HT1080 (cell line): ENCODE measurements at regions not wholly inside any gene's neighbourhood (a gene's known extent, or its start where the extent isn't known, plus 50 kb on each side); places are given as distances from the start of the nearest gene placed in this dataset.
A peak's percentile ranks its signal among the peaks of the same experiment; 100 is the strongest.

Source experiments
- DNase-seq: peaks from one replicate; pipeline ENCODE4 v3.0.0-alpha.2; 2015; ENCODE audit warnings: low read depth

DNA sequence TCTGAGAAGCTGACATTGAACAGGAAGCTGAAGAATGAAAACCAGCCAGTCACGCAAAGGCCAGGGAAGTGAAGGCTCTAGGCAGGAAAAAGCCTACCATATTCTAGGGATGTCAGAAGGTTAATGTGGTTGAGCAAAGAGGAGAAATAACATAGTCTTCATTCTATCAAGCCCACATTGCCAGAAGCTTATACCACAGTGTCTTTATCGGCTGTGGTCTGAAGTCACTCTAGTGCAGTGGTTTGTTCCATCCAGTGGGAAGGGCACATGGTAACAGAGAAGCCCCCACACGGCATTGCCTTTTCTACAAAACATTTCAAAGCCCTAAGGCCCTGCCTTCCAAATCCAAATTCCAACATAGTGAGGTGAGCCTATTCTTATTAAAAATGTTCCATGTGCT is 311.3 kb downstream of the TNS1 start:
- DNase-seq: no peak

DNA sequence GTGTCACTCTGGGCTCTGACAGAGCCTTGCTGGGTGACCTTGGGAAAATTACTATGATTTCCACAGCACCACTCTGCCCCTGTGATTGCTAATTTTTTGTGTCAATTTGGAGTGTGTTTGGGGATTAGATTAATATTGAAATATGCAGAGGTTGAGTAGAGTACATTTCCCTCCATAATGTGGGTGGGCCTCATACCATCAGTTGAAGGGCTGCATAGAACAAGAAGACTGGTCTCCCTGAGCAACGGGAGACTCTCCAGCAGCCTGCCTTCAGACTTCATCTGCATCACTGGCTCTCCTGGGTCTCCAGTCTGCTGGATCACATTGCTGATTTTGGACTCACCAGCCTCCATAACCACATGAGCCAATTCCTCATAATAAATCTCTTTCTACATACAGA is 313.7 kb downstream of the TNS1 start:
- no peak for DNase-seq

DNA sequence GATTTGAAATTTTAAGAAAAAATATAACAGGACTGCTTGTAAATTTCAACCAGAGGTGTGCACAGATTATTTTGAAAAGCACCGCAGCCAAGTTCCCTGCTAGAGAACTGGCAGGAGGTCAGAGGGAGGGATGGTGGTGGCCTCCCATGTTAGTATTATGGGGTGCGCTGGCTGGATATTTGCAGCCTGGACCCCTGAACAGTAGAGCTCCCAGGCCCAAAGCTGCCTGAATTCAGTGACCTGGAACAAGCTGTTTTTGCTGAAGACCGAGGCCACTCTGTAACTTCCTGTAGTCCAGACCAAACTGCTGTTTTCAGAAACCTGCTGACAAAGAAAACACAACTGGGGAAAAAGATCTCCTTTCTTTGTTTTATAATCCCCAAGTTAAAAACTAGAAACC is 314.3 kb downstream of the TNS1 start:
- DNase-seq: no peak

DNA sequence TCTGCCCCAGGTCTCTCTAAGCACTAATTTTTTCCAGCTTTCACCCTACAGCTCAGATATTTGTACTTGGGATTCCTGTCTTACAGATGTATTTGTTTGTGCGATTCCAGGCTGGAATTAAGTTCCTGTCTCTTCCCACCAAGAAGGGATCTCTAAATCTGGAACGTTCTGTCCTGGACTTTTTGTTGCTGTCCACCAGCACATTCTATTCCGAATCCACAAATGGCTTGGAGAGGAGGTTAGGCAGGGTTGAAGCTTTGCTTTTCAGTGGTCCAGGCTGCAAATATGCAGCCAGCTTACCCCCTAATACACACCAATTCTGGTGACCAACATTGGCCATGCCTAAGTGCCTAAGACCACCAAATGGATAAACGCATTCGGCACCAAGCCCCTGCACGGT is 315.0 kb downstream of the TNS1 start:
- no peak for DNase-seq

DNA sequence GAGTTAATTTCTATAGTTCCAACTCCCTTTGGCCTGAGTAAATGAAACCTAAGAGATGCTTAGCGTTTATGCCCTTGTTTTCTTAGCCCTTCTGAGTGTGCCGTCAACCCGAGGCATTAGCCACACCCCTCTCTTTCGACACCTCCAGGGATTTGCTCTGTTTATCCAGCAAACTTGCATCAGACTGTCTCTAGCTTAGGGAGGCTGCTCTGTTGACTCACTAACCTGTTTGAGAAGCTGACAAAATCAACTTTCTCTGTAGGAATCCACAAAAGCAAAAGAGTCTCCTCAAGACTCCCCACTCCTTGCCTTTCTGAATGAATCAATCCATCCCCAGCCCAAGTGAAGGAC is 317.6 kb downstream of the TNS1 start:
- peak; percentile 66 for DNase-seq

DNA sequence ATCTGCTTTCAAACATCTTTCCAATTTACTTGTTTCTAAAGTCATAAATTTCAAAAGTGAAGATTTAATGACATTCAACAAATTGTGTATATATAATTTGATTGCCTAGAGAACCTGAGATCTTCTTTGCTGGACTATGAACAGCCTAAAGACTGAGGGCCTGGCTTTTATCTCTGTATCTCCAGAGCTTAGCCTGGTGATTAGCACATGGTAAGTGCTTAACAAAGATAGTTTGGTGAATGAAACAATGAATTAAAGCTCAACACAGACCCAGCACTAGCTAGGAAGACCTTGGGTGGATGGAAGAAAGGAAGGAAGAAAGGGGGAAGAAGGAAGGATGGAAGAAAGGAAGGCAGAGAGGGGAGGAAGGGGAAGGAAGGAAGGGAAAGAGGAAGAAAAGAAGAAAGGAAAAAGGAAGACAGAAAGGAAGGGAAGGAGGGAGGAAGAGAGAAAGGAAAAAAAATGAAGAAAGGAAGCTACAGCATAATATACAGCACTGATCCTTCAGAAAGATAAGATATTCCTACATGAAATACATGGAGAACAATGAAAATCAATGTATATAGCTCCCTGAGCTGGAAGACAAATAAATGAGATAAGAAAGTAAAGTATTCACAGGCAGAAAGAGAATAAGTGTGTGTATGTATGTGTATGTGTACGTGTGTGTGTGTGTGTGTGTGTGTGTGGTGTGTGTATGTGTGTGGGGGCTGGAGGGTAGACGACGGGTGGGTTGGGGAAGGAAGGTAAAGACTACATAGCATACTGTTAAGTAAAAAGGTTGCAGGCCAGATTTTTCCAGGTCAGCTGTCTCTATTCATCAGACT is 318.2 kb downstream of the TNS1 start:
- DNase-seq: no peak

DNA sequence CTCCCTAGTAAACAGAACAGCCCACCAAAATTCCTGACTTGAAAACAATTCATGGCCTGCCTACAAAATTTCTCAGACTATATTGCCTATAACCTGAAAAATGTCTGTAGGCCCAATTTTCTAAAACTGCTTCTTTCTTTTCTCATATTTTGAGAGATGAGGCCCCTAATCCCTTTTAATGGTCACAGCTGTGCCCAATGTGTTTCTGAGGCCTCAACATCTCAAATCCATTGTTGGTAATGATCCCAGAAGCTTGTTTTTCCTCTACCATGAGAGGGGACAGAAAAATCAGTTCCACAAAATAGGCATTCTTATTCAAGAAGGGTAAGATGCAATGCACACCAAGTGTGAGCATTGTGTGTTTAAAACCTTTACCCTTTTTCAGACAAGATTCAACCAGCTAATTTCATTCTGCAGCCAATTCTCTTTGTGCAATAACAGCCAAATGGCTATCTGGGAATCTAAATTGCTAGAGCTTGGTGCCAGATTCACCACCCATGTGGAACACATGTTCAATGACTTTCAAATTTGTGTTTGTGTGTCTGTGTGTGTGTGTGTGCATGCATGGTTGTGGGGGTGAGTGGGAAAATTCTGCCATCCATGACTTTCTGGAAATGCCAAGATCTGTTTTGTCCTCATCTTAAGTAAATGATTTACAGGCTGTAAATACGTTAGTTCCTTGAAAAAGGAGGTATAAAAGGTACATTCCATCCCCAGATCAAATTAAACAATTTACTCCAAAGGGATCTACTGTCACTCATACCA is 319.5 kb downstream of the TNS1 start:
- no peak for DNase-seq

DNA sequence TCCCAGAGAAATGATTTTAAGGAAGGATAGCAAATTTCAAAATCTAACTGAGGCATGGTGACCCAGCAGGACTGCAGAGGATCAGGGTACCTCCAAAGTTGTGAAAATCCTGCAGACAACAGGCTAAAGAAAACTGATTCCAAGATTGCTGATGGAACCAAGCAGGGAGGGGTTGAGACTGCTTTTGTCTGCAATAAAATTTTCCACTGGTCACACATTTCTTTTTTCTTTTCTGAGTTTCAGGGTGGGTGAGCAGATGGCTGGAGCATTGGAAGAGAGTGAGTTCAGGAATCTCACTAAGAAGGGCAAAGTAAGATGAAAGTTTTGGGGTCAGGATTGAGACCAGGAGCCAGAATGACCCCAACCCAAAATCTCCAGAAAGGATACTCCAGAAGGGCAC is 321.0 kb downstream of the TNS1 start:
- no peak for DNase-seq

DNA sequence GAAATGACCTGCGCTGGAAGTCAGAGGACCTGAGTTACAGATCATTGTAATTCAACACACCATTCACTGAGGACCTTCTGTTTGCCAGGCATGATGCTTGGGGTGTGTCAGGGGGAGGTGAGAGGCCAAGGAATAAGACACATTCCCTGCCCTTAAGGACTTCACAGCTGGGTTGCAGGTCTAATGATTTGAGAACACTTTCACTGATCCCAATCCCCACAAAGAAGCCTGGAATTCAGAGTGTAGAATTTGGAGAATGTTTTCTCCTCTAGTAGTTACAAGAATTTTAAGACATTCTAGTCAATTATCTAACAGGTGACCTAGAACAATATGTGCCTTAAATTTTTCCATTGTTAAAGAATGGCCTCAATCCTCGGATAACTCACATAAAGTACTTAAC is 322.4 kb downstream of the TNS1 start:
- DNase-seq: no peak

DNA sequence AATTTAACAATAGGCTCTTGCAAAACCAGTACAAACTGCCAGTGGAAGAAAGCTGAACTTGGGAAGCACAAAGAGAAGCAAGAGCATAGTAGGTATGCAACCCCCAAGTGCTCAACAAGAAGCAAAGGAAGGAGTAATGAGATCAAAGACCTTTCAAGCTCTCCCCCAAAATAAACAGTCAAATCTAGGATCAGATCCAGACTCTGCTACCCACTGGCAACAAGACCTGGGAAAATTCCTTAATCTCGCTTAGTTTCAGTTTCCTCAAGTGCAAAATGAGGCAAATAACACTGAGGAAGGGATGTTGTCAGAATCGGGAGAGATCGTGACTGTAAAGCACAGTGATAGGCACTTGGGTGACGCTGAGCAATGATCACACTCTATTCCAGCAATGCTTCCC is 329.2 kb downstream of the TNS1 start:
- DNase-seq: no peak

DNA sequence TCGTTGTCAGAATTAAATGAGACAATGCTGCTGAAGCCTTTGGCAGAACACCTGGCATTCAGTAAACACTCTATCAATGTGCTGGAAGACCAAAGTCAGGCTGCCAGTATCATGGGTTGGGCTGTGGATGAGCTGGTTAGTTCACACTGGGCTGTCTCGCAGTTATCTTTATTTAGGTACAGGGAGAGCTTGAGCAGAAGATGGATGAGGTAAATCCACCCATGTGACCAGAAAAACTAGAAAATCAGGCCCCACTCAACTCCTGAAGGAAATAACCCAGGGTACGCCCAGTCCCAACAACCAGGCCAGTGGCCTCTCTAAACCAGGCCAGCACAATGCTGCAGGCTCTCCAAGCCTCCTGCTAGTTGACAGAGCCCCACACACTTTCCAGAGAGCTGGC is 330.3 kb downstream of the TNS1 start:
- DNase-seq: no peak

DNA sequence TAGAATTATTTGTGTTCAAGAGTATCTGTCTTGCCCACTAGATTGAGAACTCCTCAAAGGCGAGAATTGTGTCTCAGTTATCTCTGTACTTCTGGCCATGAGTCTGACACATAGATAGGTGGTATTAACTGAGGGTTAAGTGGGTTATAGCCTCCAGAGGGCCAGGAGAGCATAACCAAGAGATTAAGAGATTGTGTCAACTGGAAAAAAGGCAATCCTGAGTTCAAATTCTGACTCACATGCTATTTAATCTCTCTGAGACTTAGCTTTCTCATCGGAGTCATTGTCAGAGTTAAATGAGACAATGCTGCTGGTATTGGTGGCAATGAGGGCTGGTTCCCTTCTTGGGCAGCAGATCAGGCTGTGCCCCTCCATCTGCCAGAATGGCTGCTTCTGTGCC is 330.9 kb downstream of the TNS1 start:
- no peak for DNase-seq

DNA sequence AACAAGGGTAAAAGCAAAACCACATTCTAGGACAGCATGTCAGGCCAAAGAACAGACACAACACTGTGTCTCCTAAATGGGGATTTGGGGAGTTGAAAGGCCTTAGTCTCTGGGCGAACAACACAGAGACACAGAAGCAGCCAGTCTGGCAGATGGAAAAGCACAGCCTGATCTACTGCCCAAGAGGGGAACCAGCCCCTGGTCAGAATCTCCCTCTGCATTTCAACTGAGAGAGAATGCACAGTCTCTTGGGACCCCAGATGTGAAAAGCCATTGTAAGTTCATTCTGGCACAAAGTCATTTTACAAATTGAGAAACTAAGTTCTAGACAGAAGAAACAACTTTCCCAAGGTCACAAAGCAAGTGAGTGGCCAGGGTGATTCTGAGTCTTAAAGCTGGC is 331.7 kb downstream of the TNS1 start:
- no peak for DNase-seq

DNA sequence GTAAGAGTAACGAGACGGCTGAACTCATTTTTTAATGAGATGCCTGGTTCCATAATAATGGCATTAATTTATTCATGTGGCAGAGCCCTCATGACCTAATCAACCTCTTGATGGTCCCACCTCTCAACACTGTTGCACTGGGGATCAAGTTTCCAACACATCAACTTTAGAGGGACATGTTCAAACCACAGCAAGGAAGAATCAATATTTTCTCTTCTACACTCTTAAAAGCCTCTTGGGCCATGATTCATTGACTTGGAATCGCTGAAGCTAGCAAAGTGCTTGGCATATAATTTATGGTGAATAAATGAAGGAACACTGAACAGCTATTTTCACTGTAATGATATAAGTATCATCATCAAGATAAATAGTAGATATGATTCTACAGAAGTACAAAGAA is 333.0 kb downstream of the TNS1 start:
- DNase-seq: no peak

DNA sequence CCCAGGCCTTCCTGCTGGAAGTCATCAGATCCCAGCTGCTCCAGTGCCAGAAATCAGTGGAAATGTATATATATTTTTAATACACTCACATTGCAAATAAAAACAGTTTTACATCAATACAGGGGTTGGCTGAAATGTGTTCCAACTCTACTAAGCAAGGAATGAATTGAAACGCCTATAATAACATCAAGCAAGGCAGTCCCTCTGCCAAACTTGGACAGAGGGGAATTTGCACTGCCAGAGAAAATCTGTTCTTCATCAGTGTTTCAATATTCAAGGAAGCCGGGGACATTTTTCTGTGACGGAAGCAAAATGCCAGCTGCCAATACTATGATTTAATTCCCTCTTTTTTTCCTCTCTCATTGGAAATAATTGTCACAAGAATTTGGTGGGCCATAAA is 335.3 kb downstream of the TNS1 start:
- DNase-seq: no peak

DNA sequence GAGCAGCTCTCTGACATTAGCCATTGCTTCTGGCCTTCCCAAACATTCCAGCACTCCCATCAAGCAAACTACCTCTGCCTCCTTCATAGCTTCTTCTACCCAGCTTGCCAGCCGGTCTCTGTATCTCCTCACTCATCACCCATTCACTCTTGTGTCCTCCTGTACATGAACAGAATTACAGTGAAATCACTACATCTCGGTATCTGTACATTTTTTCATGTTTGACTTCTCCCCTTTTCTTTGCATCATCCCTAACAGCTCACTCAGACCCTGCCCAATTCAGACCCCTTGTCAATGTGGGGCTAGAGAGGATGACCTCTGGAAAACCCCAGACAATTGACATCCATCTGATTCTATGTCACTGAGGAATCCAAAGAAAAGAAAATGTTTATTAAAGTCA is 335.8 kb downstream of the TNS1 start:
- DNase-seq: no peak

DNA sequence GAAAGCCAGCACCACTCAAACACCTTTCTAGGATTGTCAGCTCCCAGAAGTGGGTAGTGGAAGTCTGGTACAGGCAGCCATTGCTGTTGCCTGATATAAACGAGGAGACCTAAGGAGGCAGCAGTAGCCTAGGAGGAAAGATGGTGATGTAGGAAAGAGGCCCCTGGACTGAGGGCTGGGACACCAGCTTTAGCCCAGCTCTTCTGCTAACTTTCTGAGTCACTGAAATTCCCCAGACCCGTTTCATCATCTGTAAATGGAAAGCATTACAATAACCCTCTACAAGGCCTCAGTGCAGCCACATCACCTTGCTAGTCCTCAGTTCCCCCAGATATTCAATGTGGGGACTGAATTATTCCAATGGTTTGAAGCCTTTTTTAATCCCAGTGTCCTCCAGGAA is 336.5 kb downstream of the TNS1 start:
- DNase-seq: no peak

DNA sequence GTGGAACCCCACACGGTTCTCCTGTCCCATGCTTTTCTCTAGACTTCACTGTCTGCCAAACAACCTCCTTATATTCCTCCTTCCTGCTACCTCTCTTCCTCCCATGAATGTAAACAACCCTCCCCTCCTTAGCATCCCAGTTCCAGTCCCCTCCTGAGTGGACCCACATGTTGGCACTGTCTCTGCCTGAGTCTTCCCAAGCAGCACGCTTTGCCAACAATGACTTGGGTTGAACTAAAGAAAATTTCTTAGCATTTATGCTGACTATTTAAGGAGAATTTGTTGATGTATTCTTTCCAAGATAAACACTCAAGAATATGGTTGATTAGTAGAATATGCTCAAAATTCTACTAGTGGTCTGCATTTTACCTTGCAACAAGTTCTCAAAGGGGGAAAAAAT is 338.0 kb downstream of the TNS1 start:
- DNase-seq: no peak

DNA sequence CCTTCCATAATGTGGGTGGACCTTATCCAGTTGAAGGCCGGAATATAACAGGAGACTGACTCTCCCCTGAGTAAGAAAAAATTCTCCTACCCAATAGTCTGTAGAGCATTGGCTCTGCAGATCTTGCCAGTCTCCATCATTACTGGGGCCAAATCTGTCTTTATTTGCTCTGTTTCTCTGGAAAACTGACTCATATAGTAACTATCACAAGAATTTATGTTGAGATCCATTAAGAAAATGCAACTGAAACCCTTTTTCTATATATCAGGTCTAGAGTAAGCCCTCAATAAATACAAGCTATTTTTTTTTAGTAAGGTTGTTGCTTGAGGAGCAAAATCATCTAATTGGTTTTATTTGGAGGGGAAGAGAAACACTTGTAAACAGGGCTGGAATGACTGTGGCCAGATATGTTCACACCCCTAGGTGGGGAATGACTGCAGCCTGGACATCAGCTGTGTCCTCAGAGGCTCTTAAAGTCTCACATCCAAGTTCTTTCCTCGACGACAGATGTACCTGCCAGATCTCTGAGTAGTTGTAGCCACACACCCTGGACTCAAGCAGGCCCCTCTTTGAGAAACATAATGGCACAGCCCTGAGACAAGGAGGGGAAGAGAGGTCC is 339.7 kb downstream of the TNS1 start:
- DNase-seq: peak; percentile 11

DNA sequence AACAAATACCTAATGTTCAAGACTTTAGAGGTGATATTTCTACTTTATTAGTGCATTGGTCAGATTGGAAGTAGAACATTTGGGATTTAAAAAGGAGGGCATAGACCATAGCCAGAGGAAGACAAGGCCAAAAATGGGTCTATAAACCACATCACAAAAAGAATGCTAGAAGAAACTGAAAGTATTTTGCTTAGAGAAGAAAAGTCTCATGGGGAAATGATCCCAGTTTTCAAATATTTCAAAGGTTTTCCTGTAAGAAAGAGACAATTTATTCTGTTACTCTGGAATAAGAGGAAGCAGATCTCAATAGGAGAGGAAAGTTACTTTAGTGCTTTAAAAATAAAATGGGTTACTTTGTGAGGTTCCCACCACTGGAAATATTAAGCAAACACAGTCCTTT is 341.4 kb downstream of the TNS1 start:
- DNase-seq: no peak

DNA sequence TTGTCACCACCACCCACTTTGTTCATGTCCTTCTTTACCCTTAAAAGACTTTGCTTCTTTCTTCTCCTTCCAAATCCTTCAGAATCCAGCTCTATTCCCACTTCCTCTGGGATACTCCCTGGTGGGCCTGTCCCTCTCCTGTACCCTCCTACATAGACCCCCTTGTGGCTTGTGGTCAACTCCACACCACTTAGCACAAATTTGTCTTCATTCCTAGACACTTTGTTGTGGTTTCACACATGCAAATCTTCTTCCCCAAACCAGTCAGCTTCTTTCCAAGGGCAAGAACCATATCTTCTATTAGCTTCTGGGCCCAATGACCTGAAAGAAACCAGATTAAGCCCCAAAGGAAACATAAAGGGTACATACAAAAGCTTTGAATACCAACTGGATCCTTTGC is 342.4 kb downstream of the TNS1 start:
- no peak for DNase-seq

DNA sequence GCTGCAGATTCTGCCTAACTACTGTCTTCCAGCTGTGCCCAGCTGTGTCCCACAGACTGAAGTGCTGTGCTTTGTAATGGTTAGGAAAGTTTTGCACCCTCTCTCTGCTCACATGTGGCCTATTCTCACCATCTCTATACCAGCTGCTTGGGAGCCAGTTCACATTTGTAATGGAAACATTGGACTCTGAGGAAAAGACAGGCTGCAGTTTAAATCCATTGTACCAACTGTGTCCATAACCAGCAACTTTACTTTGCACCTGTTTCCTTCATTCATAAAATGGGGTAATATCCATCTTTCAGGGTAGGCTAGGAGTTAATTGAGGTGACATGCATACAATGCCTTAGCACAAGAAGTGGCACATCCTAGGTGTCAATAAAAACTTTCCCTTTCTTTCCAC is 344.0 kb downstream of the TNS1 start:
- DNase-seq: no peak

DNA sequence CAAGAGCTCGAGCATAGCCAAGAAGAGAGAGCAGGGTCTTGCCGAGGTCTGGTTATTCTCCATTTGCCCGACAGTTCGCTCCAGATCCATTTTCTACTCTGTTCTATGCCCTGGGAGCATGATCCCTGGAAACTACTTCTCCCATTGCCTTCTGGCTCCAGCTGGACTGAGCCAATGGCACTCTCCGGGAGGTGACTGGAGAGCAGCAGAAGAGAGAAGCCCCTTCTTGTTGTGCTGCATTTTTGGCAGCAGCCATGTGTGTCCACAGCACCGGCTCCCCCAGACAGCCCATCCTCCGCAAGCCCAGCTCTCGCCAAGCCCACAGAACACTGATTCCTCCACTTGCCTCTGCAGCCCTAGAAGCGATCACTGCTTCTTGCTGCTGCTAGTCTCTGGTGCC is 345.5 kb downstream of the TNS1 start:
- no peak for DNase-seq
